Lung microvascular endothelial cell (primary cell): ENCODE measurements at regions not wholly inside any gene's neighbourhood (a gene's known extent, or its start where the extent isn't known, plus 50 kb on each side); places are given as distances from the start of the nearest gene placed in this dataset.

ENCODE experiments used
- DNase-seq, 2 donors: peaks; one replicate each; pipeline versions ENCODE4 v3.0.0 to v3.0.0-alpha.2; 2010; ENCODE audit warnings: low read depth in 2 of 2

DNA sequence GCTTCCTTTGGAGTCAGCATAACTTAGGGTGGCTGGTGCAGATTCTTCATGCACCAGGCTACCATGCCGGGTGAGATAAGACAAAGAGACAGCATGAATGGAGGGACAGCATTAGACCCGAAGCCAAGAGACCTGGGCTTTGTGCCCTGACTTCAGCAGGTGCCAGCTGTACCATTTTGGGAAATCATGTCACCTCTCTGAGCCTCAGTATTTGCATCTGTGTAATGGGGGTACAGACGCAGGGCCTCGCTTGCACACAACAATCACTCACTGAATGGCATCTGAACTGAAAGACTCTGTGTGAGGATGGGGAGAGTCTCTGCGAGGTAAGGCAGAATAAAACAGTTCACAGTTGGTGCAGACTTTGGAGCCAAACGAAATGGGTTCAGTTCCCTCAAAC lies 1053.7 kb downstream of the VRK1 start:
- no peak for DNase-seq

GRCh38 chr14:97851428-97851995 lies 1054.3 kb downstream of the VRK1 start:
- DNase-seq, result no peak

DNA sequence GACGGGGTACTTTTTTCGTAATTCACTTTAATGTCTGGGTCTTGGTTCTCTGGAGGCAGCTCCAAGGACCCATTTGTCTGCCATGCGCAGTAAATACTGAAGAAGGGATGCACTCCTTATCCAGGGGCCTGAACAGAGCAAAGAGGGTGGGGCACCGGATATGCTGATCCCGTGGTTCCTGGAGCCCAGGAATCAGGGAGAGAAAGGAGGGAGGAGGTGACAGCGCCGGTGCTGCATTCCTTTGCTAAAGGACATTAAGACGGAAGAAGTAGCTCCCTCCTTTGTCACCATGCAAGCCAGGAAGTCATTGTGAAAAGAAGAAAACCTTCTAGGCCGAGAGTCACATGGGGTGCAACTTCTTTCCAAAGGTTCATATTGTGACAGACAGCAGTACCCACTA lies 1057.7 kb downstream of the VRK1 start:
- DNase-seq, result no peak

DNA sequence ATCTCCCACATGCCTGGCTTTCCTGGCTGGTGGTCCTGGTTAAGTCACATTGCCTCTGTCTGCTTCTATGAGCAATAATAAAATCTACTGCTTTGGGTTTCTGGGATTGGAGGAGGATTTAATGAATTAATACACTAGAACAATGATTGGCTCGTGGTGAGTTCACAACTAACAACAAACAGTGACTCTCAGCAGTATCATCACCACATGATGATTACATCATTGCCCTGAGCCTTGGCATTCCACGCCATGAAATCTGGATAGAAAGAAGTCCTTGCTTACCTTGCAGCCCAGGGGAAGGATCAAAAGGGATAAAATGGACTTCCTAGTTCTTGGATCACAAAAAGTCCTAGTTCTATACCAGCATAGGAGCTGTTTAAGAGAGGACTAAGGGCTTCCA lies 1069.0 kb downstream of the VRK1 start:
- no peak for DNase-seq

DNA sequence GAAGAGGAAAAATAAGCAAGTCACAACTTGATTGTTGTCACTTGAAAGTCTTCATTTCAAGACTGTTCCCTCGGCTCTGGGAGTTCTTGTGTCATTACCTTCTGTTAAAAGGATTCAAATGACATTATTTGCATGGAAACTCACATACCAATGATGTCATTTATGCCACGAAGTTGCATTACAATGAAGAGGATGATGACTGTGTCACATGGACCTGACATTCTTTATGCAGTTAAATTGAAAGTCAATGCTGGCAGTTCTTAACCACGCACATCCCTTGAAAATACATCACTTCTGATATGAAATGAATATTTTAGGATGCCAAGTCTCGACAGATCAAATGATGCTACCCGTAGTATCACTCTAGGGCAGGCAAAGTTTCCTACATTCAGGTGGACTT lies 1069.5 kb downstream of the VRK1 start:
- no peak for DNase-seq

DNA sequence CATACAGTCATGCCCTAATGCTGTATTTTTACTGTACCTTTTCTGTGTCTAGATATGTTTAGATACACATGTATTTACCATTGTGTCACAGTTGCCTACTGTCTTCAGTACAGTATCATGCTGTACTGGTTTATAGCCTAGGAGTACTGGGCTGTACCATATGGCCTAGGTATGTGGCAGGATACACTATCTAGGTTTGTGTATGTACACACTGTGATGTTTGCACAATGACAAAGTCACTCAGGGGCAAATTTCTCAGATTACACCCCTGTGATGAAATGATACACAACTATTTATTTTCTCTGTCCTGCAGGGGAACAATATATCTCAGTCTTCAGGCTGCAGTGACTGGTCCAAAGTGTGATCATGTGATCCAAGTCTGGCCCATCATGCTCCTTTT lies 1076.1 kb downstream of the VRK1 start:
- DNase-seq, result no peak

GRCh38 chr14:97874394-97874793 lies 1077.2 kb downstream of the VRK1 start:
- no peak for DNase-seq

DNA sequence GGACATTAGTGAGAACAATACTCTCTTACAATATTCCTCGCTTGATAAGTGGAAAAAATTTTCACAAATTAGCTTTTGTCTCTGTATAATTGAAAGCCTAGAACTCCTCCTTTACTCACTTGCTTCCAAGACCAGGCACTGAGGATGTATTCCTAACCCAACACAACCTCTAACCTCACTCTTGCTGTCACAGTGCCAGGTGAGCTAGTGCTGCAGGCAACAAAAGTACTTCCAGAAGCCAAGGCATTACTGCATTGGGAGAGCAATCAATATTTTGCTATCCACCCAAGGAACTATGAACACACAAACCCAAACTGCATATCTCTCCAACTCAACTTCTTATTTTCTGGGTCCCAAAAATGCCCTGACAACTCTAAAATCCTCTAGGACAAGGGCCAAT lies 1081.0 kb downstream of the VRK1 start:
- no peak for DNase-seq

- DNase-seq, result no peak
Measured at GRCh38 chr14:97878727-97879126, 1081.5 kb downstream of the VRK1 start.

- no peak for DNase-seq
Measured at GRCh38 chr14:97887690-97888089, 1090.5 kb downstream of the VRK1 start.

GRCh38 chr14:97888331-97888730 lies 1091.1 kb downstream of the VRK1 start:
- DNase-seq, result no peak

GRCh38 chr14:97891515-97891914 lies 1094.3 kb downstream of the VRK1 start:
- DNase-seq, result no peak

GRCh38 chr14:97894552-97894951 lies 1097.4 kb downstream of the VRK1 start:
- no peak for DNase-seq

GRCh38 chr14:97900196-97900854 lies 1103.1 kb downstream of the VRK1 start:
- DNase-seq, result no peak

GRCh38 chr14:97902630-97903029 lies 1105.4 kb downstream of the VRK1 start:
- no peak for DNase-seq

- DNase-seq, result no peak
Measured at GRCh38 chr14:97903821-97904220, 1106.6 kb downstream of the VRK1 start.

DNA sequence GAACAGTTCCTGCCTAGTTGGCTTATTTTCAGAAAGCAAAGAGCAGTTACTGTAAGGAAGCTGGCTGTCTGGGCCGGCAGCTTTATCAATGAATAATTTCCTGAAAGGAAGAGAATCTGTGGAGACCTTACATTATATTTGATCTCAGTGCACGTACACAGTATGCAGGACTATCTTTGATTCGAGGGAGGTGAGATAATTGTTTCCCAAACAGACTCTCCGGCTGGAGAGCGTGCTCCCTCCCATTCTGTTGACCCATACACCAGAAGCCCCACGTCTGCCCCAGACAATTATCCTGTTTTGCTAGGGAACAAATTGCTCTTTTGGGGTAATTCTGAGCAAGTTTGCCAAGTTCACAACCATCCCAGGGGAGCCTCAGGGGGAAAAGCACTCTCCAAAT lies 1115.0 kb downstream of the VRK1 start:
- no peak for DNase-seq

DNA sequence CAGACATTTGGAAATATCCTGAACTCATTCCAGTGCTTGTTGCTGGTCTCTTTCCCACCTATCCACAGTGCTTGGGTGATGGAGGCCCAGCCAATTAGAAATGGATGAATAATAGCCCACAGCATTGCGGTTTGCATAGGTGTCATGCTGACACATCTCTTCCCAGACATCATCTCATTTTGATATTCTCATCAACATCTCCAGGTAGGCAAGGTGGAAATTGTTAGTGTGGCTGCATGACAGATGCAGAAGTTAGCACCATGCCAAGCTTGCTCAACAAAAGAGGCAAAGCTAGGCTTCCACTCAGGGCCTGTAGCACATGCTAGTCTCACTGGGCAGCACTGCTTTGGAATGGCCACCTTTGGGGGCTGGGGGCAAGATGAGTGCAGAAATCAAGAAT lies 1118.9 kb downstream of the VRK1 start:
- DNase-seq, result no peak

- no peak for DNase-seq
Measured at GRCh38 chr14:97916669-97917568, 1119.7 kb downstream of the VRK1 start.

DNA sequence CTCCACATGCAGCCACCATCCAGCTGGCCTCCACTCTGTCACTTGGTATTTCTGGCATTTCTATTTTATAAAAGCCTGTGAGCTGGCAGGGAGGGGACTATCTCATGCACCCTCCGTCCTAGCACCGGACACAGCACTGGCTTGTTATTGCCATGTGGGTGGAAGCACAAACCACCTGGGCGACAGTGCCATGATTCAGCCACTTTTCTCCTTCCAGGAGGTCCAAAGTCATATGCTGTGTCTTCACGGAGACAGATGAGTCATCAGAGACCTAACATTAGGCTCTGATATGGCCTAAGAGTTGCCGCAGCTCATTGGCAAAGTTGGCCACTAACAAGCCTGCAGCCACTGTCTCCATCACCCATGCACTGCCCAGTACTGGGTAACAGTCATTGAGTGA lies 1123.0 kb downstream of the VRK1 start:
- DNase-seq, result no peak

- no peak for DNase-seq
Measured at GRCh38 chr14:97921296-97921695, 1124.1 kb downstream of the VRK1 start.

DNA sequence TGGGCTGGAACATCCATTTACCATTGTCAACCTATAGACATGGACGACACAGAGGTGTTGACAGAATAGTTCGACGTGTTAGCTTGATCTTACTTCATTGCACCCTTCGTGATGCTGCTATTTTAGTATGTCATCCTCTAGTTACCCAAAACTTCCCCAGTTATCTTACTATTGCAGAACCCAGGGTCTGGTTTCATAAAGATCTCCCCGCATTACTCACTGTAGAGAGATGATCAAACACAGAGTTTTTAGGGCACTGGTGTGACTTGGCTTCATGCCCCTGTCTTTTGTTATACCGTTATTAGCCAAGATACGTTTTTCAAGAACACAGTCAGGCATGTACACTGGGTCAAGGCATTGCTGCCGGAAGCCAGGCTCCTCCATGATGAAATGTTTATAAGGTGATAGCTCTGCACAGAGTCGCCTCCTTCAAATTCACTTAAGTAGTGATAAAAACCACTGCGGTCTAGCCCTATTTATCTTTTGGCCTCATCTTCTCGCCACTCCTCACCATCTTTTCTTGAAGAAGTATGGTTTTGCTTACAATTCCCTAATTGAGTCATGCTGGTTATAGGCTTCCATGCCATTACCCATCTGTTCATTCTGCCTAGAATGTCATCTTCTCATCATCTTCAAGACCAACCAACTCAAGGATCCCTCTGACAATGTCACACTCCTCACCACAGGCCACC lies 1127.9 kb downstream of the VRK1 start:
- no peak for DNase-seq
